IPS DF 4.7 (cell line): ENCODE measurements at regions not wholly inside any gene's neighbourhood (a gene's known extent, or its start where the extent isn't known, plus 50 kb on each side); places are given as distances from the start of the nearest gene placed in this dataset.

ENCODE experiments used
- DNase-seq: peaks from one replicate; pipeline ENCODE4 v3.0.0-alpha.2; 2013; ENCODE audit warnings: low spot score; ENCODE audit errors: extremely low read depth

DNA sequence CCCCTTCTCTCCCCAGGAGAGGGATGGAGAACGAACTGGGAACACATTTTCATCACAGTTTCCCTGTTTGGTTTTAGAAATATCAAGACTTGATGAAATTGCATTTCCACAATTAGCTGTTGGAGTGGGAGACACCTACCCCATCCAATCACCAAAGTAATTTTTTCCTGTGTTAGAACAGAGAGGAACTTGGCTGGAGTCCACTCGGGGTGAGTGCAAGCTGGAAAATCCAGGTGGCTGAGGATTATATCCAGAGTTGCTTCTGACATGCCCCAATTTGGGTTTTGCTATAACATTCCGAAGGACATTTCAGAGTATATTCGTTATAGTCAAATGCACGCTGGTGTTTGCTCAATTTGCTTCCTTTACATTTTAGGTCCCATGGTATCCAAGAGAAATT, 231.8 kb downstream of the C16orf95 start:
- DNase-seq: no peak

DNA sequence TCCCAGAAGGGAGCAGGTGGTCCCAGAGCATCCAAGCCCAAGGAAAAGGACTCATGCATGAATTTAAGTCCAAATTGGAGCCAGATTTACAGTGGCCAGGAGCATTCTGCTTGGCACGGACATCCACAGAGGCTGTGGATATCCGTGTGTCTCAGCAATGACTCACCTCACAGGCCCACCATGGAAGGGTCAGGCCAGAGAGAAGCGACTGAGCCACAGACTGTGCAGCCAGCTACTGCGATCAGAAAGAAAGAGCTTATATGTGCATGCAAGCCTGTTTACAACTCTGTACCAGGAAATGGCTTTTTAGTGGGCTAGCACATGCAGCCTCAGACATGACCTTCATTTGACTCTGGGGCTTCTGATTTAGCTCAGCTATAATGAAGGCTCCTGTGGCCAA, 231.0 kb downstream of the C16orf95 start:
- no peak for DNase-seq

DNA sequence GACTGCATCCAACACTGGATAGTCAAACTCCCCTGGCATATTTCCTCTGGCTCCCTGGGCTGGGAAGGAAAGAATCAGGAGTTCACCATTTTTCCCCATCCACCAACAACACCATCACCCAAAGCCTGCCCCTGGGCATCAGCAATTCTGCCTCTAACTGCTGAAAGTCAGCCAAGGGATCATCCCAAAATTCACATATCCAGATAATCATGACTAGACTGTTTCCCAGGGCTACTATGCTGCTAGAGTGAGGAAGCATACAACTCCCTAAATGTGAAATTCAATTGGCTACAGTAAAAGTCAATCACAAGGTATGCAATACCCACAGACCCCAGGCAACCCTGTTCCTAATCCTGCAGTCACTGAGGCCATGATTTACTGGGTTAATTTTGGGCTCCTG, 230.6 kb downstream of the C16orf95 start:
- DNase-seq: no peak

DNA sequence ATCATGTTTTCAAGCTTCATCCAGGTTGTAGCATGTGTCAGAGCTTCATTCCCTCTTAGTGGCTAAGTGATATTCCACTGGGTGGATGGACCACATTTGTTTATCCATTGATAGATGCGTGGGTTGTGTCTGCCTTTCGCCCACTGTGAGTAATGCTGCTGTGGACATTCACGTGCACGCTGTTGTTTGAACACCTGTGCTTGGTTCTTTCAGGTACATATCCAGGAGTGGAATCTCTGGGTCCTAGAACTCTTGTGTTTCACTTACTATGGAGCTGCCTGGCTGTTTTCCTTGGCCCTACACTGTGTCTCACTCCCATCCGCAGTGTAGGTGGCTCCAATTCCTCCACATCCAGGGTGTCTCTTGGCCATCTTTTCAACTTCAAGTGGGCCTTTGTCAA, 224.2 kb downstream of the C16orf95 start:
- DNase-seq: no peak

DNA sequence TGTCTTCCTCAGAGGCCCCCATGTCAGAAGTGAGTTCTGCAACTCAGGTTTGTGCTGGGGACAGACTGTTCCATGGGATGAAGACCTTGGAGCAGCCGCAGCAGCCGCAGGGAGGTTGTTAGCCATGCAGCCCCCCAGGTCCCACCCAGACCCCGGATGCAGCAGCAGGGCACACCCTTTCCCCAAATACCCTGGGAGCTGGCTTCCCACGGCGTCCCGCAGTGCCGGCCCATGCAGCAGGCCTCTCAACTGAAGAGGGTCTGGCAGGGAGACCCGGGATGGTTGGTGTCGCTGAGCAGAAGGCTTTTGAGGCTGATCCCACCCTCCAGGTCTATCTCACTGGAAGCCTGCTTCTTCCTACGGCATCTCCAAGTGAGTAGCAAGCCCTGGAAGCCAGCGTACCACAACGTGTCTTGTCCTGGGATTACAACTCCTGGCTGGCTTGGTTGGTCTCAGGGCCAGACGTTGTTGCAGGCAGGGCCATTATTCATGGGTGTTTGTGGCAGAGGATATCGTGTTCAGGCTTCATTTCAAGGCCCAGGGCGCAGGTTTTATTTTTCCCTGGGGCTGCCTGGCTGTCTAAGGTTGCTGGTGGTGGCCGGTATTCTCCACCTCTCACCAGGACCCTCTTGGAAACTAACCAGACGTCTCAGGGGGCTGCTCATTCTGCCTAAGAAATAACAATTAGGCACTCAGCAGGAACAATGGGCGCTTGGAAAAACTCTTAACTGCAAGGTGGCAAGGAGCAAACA, 223.2 kb downstream of the C16orf95 start:
- DNase-seq: no peak

DNA sequence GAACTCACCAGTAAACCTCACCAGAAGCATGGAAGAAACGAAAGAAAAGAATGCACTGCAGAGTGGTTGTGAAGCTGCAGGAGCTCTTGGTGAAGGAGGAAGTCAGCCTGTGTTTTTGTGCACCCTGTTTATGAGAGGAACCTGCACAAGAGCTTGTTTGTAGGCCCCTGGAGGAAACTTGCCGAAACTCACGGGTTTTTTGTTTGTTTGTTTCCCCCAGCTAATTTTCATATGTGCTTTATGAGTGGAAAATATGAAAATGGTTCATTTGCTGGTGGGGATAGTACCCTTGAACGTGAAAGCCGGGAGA, 222.7 kb downstream of the C16orf95 start:
- no peak for DNase-seq

DNA sequence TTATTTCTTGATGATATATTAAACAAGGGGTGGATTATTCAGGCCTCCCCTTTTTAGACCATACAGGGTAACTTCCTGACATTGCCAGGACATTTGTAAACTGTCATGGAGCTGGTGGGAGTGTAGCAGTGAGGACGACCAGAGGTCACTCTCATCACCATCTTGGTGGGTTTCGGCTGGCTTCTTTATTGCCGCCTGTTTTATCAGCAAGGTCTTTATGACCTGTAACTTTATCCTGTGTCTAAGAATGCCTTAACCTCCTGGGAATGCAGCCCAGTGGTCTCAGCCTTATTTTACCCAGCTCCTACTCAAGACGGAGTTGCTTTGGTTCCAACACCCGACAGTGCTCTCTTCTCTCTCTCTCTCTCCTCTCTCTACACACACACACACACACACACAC, 221.9 kb downstream of the C16orf95 start:
- DNase-seq: no peak

DNA sequence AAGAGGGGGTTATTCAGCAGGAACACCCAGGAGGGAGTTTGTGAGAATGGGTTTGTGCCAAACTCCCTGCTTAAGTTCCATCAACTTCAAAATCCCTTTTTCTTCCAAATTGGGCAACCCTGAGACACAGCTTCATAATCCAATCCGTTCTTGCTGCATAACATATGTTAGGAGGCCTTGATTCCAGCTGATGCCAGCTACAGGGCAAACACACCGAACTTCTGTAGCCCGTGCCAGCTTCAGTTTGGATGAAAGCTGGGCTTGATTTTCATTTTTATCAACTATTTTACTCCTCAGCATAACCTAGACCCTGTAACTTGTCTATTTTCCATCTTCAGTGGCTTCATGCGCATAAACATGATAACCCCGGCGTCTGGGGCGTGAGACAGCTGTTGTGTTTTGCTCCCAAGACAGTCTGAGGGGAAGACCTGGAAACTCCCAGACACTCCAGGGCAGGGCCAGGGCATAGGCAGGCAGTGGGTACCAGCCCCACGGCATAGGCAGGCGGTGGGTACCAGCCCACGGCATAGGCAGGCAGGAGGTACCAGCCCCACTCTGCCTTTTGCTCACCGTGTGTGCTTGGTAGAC, 220.4 kb downstream of the C16orf95 start:
- no peak for DNase-seq

DNA sequence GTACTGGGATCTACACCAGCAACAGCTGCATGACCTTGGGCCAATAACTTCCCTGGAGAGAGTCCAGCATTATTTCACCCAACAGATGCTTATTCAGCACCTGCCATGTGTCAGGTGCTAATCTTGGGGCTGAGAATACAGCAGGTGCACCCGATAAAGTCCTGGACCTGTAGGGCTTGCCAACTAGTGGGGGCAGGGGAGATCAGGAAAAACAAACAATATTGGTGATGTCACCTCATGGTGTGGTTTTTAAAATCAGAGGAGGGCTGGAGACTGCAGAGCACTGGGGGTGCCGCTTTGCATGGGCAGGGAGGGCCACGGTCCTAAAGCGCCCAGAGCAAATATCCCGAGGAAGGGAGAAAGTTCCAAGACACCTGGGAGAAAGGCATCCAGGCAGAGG, 218.8 kb downstream of the C16orf95 start:
- no peak for DNase-seq

DNA sequence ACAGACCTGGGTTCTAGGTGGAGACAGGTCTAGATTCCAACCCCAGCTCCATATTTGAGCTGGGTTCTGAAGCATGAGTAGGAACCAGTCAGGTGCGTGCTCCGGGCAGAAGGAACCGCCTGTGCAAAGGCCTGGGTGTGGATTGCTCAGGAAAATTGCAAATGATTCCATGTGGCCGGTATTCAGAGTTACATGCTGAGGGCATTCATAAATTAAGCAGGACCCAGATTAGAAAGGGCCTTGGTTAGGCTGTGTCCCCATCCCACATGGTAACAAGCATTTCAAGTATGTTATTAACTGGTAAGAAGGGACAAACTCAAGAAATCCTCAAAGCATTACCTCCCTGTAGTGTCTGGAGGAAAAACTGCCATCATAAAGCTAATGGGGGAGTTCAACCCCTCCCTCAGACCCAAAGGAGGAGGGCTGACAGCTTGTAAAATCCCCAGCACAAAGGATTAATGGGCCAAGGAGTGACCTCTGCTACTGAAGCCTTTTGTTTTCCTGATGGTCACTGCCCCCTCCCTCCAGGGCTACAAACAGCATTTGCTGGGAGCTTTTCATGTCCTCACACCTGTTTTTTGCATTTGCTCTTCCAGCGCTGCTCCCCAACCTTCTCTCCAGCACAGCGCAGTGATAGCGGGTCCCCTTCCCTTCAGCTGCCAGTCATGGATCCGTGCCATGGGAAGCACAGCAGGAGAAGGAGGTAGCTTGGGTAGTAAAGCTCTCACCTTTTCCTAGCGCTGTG, 218.0 kb downstream of the C16orf95 start:
- DNase-seq: no peak

DNA sequence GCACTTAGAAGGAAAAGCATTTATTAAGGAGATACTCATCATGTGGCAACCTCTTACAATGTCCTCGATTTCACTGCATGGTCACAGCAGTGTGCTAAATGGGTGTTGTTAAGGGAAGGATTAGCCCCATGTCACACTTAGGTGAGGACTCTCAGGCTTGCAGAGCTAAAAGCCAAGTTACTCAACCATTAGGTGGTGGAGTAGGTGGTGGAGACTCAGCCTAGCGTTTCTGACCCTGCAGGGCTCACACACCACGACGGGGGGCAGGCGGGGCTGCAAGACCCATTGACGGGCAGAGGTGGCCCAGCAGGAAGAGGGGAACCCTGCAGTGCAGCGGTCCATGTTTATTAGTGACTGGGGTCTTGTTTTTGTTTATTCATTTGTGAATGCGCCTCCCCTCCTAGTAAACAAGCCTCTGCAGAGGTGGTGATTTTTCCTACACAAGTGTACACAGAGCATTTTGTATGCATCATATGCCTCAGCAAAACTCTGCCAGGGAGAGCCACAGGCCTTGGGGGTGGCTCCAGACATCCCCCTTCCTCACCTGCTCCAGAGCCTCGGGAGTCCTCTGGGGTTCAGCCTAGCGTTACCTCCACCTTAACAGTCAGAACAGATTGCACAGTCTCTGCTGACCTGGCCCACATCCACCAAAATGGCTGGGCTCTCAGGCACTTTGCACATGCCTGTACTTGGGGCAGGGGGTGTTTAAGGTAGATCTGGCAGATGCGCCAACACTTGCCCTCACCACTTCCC, 216.7 kb downstream of the C16orf95 start:
- no peak for DNase-seq

DNA sequence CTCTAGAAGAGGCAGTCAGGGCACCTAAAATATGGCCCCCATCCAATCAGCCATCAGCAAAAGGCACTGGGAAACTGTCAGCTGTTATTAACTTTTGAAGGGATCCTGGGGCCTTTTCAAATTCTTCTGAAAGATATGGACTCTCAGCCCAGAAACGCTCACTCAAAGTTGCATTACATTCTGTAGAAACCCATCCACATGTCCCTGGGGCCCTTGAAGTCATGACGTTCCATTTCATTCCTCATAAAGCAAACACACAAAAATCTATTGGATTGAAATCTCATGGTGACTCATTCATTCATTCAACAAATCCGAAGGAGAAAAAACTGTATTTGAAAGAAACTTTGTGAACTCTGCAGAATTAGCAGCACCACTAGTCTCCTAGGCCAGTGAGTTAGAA, 215.3 kb downstream of the C16orf95 start:
- no peak for DNase-seq

DNA sequence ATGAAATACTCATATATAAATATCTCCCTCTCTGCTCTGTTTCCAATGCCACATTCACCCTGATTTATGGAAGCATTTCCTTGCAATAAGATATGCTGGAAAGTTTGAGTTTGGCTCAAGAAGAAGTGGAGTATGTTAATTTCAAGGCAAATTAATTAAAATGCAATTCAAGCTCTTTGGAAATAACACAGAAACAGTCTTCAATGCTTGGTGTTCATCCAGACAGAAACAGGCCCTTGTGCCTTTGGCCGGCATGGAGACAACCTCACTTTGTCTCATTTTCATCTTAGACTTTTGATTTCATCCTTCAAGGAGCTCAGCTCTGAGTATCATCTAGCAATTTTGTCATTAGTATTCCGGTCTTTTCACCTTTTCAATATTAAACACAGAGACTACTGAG, 210.0 kb downstream of the C16orf95 start:
- no peak for DNase-seq

DNA sequence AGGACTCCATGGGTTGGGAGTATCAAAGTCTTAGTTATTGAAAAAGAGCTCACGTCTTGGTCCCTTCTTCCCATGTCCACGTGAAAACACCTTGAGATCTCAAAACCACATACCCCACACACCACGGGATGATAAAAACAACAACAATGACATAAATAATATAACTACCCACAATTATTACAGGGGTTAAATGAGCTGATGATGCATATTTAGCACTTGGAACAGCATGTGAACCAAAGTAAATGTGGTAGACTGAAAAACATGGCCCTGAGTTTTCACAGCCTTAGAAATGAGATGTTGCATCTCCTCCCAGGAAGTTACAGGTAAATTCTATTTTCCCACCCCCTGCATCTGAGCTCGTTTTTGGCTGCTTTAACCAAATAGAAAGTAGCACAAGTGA, 208.9 kb downstream of the C16orf95 start:
- DNase-seq: no peak

DNA sequence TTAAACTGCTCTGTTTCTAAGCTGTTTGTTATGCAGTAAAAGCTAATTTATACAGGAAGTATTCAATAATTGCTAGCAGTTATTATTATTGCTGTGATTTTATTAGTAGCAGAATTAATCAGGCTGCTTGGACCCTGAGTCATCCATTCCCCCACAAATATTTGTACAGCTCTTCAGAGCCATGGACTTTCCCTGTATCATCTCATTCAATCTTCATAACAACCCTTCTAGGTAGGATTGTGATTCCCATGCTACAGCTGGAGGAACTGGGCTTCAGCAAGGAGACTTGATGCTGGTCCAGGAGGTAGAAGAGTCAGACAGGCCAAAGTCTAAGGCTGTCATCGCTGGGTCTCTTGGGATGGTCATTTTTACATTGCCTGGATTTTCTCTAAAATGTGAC, 208.3 kb downstream of the C16orf95 start:
- DNase-seq: no peak

DNA sequence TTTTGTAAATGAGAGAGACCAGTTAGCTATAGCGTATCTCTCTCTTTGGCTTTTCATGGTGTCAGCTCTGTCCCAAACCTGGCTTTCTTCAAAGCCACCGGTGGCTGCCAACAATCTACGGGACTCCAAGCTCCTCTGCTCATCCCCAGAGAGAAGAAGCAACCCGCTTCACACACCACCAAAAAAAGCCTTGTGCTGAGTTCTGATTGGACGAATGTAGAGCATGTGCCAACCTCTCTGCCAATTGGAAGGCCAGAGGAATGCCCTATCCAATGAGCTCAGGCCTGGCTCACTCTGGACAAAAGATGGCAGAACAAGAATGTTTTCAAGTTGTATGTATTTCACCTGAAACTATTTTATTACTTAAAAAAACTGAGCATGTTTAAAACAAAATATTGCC, 202.4 kb downstream of the C16orf95 start:
- DNase-seq: no peak

DNA sequence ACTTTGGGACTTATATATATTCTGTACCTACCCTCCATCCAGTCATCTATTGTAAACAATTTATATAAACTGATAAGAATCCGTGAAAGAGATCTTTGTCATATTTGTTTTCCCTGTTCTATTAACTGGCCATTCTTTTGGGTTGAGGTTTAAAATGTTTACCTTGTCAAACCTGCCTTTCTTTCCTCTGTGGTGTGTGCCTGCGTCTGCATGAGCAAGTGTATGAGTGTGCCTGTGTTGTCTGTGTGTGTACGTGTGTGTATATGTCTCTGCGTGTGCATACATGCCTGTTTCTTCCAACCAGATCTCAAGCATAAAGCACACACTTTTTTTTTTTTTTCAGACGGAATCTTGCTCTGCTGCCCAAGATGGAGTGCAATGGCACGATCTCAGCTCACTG, 201.5 kb downstream of the C16orf95 start:
- no peak for DNase-seq

DNA sequence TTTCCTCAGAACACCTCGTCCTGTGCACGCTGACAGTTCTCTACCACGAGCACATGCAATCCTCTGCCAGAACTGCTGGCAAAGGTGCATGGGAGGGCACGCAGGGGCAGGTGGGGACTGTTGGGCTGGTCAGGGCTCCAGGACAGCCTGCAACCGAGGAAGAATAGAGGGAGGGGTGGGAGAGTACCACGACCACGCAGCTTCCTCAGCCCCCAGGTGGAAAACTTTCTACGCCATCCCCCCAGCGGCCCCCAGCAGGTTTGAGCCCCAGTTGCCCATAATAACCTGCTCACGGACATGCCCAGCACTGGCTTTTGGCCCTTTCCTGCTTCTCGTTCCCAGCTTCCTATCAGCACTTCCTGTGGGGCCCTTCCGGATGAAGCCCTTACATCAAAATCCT, 199.3 kb downstream of the C16orf95 start:
- DNase-seq: no peak

DNA sequence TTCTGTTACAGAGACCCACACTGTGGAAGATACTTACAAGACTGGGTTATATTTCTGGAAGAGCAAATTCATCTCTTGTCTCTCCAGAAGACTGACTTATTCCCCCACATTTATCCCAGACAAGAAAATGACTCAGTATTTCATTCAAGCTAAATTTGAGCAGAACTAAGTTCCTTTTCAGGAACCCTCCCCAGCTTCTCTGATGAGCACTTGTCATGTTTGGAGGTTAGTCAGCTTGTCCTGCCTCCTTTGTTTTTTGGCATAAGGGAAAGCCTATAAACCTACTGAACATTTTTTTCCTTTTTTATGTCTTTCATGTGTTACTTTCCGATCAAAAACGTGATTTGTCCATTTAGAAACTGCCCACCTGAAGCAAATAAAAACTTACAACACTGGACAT, 198.0 kb downstream of the C16orf95 start:
- DNase-seq: no peak

DNA sequence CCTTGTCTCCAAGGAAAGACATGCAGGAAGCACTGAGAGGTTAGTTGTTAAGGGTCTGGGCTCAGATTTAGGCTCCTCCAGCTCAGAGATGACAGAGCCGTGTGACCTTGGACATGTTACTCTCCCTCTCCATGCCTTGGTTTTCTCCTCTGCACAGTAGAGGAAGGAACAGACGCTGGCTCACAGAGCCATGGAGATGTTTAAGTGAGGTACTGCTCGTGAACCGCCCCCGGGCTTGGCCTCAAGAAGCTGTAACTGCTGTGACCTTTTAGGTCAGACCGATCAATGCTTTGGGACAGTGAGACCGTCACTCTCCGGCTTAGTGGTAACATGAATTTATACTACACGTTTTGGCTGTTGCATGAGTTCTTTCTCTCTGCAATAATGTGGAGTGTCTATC, 197.4 kb downstream of the C16orf95 start:
- DNase-seq: no peak

DNA sequence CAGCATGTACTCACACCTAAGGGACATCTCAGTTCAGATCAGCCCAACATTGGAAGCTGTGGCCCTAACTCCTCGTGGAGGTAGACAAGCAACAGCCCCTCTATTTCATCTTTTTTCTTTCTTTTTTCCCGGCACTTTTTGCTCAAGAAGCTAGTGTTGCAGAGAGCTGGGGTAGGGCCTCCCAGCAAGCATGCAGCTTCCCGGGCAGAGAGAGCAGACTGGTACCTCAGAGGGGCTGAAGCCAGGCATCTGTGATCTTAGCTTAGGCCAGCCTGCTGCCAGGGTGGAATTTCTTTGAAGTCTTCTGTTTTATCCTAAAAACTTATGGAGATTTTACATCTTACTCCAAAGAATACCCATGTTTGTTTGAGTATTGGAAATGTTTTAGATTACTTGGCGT, 195.4 kb downstream of the C16orf95 start:
- DNase-seq: no peak

DNA sequence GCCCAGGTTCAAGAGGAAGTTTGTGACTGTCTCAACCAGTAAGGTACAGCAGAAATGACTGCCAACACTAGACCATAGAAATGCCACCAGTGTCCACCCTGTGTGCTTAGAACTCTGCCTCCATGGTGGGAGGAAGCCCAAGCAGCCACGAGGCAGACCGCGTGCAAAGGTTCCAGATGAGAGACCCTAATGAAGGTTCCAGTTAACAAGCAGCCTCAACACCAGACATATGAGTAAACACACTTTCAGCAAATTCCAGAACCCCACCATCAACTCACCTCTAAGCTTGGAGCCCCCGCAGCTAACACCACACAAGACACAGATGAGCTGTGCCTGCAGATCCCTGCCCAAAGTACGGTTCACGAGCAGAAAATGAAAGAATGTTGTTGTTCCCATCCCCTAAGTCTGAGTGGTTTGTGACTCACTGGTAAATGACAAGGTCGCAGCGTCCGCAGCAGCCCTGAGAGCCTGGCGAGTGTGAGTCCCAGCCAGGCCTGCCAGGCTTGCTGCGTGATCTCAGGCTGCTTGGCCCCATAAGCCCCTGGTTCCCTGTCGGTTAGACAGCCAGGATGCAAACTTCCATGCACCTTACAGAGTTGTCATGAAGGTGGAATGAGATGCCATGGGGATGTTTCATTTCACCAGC, 193.7 kb downstream of the C16orf95 start:
- no peak for DNase-seq
